CD4-positive, alpha-beta T cell (primary cell): ENCODE measurements at regions not wholly inside any gene's neighbourhood (a gene's known extent, or its start where the extent isn't known, plus 50 kb on each side); places are given as distances from the start of the nearest gene placed in this dataset.

Experiments
- ATAC-seq: fragments of 200-7000 bp; cut with Tn5 transposase; one replicate; pipeline ENCODE4 v1.10.0; 2022; ENCODE audit warnings: mild to moderate bottlenecking; ENCODE audit not compliant: poor library complexity
- CTCF ChIA-PET: fragments of 350-600 bp; sonication (Branson Sonifier 250); formaldehyde crosslinking; loops from one replicate; lab custom pipeline; 2021; ENCODE audit warnings: antibody characterized with exemption, inconsistent platforms; lab: Charles Lee
- POLR2A ChIA-PET: fragments of 350-600 bp; sonication (Branson Sonifier 250); formaldehyde crosslinking; loops from one replicate; lab custom pipeline; 2021; ENCODE audit warnings: antibody characterized with exemption, inconsistent platforms; lab: Charles Lee
- DNase-seq, 14 experiments: peaks; one replicate each; pipeline ENCODE4 v3.0.0-alpha.2; 2013 to 2020; ENCODE audit warnings: mixed read lengths in 2 of 14
- H3K27ac ChIP-seq, 2 donors: one replicate each; pipeline versions ENCODE4 v1.5.1 to v1.7.0; 2013; ENCODE audit warnings: low read length in 2 of 2, low read depth in 1 of 2, mild to moderate bottlenecking in 1 of 2
- H3K27me3 ChIP-seq, 2 experiments: 1 replicate in 1 of 2; 2 replicates in 1 of 2; pipeline versions ENCODE4 v1.6.1 to v1.7.0; 2013; ENCODE audit warnings: low read length in 2 of 2, control low read depth in 1 of 2, mild to moderate bottlenecking in 1 of 2, moderate library complexity in 1 of 2; ENCODE audit not compliant: insufficient read depth in 2 of 2, control insufficient read depth in 1 of 2
- H3K36me3 ChIP-seq: one replicate; pipeline ENCODE4 v1.6.1; 2013; ENCODE audit warnings: low read length, control low read depth; ENCODE audit not compliant: insufficient read depth
- H3K4me1 ChIP-seq: one replicate; pipeline ENCODE4 v1.6.1; 2013; ENCODE audit warnings: low read length, control low read depth; ENCODE audit not compliant: insufficient read depth
- H3K4me3 ChIP-seq: one replicate; pipeline ENCODE4 v1.5.1; 2013; ENCODE audit warnings: mild to moderate bottlenecking, low read length, moderate library complexity
- H3K9me3 ChIP-seq, 2 experiments: 1 replicate in 1 of 2; 2 replicates in 1 of 2; pipeline versions ENCODE4 v1.6.1 to v1.7.0; 2013; ENCODE audit warnings: low read length in 2 of 2, mild to moderate bottlenecking in 2 of 2, control low read depth in 1 of 2, moderate library complexity in 1 of 2; ENCODE audit not compliant: control insufficient read depth in 1 of 2, insufficient read depth in 1 of 2
- H3K27ac Mint-ChIP-seq: one replicate; pipeline ENCODE4 v1.8.0; 2020; ENCODE audit warnings: mixed read lengths
- H3K27me3 Mint-ChIP-seq: one replicate; pipeline ENCODE4 v1.8.0; 2021; ENCODE audit warnings: mixed read lengths
- H3K36me3 Mint-ChIP-seq: one replicate; pipeline ENCODE4 v1.8.0; 2021; ENCODE audit warnings: low read depth, mixed read lengths
- H3K4me1 Mint-ChIP-seq: one replicate; pipeline ENCODE4 v1.8.0; 2021; ENCODE audit warnings: low read depth, mixed read lengths
- H3K4me3 Mint-ChIP-seq: one replicate; pipeline ENCODE4 v1.8.0; 2020; ENCODE audit warnings: mild to moderate bottlenecking, mixed read lengths
- H3K9me3 Mint-ChIP-seq: one replicate; pipeline ENCODE4 v1.8.0; 2020; ENCODE audit warnings: mixed read lengths
- CTCF ChIP-seq: fragments of 200-600 bp; IDR thresholded peaks from one replicate; pipeline ENCODE4 v1.8.0; 2022; ENCODE audit warnings: antibody characterized with exemption, mild to moderate bottlenecking
- intact Hi-C, 2 experiments: fragments of 100-400 bp; cut with DNase I in 1 of 2; cut with micrococcal nuclease in 1 of 2; formaldehyde crosslinking; loops; one replicate each; pipeline versions ENCODE4 v1.15.1 to v1.9.0; 2023 to 2025; cut with DNase I, micrococcal nuclease

- ATAC-seq (no peak), DNase-seq (no peak)
- H3K4me1 ChIP-seq: no peaks in the 10 kb centered on the region
- H3K4me1 Mint-ChIP-seq: no peaks in the 10 kb centered on the region
- intact Hi-C loops: no loop called here
- no peaks in the 10 kb centered on the region for H3K36me3 Mint-ChIP-seq
- H3K27ac Mint-ChIP-seq: no peak overlapping the region
- H3K27me3 ChIP-seq: no peaks in the 10 kb centered on the region
- H3K27me3 Mint-ChIP-seq: no peaks in the 10 kb centered on the region
- H3K9me3 ChIP-seq: no peaks in the 10 kb centered on the region
- H3K4me3 Mint-ChIP-seq: no peak overlapping the region
- H3K36me3 ChIP-seq: no peaks in the 10 kb centered on the region
- H3K9me3 Mint-ChIP-seq: no peaks in the 10 kb centered on the region
- ChIA-PET POLR2A (no interaction called here), CTCF (no interaction called here)
- no peak for TF ChIP-seq CTCF
- H3K4me3 ChIP-seq: no peak overlapping the region
- no peak overlapping the region for H3K27ac ChIP-seq
Observed at GRCh38 chr15:35290301-35290721, 205.2 kb upstream of the NANOGP8 start.

GRCh38 chr15:35289024-35289617, 204.0 kb upstream of the NANOGP8 start:
- Mint-ChIP-seq H3K36me3 (no peaks in the 10 kb centered on the region), H3K4me1 (no peaks in the 10 kb centered on the region), H3K27ac (no peak overlapping the region), H3K9me3 (no peaks in the 10 kb centered on the region), H3K4me3 (no peak overlapping the region), H3K27me3 (no peaks in the 10 kb centered on the region)
- peak; percentile 21 for TF ChIP-seq CTCF
- no peak overlapping the region for H3K4me3 ChIP-seq
- ChIA-PET POLR2A (no interaction called here), CTCF (no interaction called here)
- H3K9me3 ChIP-seq: no peaks in the 10 kb centered on the region
- H3K36me3 ChIP-seq: no peaks in the 10 kb centered on the region
- DNase-seq (peak in 2 of 14 experiments; percentile 6 to 7), ATAC-seq (no peak)
- H3K27ac ChIP-seq: no peak overlapping the region
- H3K27me3 ChIP-seq: no peaks in the 10 kb centered on the region
- intact Hi-C loops: no loop called here
- no peaks in the 10 kb centered on the region for H3K4me1 ChIP-seq

- ChIA-PET CTCF (no interaction called here), POLR2A (no interaction called here)
- no peaks in the 10 kb centered on the region for H3K4me1 ChIP-seq
- H3K27me3 ChIP-seq: no peaks in the 10 kb centered on the region
- Mint-ChIP-seq H3K36me3 (no peaks in the 10 kb centered on the region), H3K27me3 (no peaks in the 10 kb centered on the region), H3K4me1 (no peaks in the 10 kb centered on the region), H3K4me3 (no peak overlapping the region), H3K9me3 (peaks cover 2% of the 10 kb centered on the region), H3K27ac (no peak overlapping the region)
- intact Hi-C loops: no loop called here
- ATAC-seq: no peak
- no peaks in the 10 kb centered on the region for H3K36me3 ChIP-seq
- H3K4me3 ChIP-seq: no peak overlapping the region
- no peak overlapping the region for H3K27ac ChIP-seq
- DNase-seq: no peak
- no peak for TF ChIP-seq CTCF
- no peaks in the 10 kb centered on the region for H3K9me3 ChIP-seq
Observed at GRCh38 chr15:35288580-35288979, 203.5 kb upstream of the NANOGP8 start.
